ENCODE measurements at regions not wholly inside any gene's neighbourhood (a gene's known extent, or its start where the extent isn't known, plus 50 kb on each side); places are given as distances from the start of the nearest gene placed in this dataset.

- no peaks in the 10 kb centered on the region for H3K9me3 ChIP-seq (ENCODE audit: low read depth)
- H4K20me1 ChIP-seq (ENCODE audit: insufficient read depth, poor library complexity, severe bottlenecking) = no peaks in the 10 kb centered on the region
- no peaks in the 10 kb centered on the region for H3K27me3 ChIP-seq
- no peaks in the 10 kb centered on the region for H3K4me1 ChIP-seq (ENCODE audit: insufficient read depth)
- no peak overlapping the region for H2AFZ ChIP-seq
- H3K9me2 ChIP-seq (replicated peaks; ENCODE audit: insufficient read depth) = no peaks in the 10 kb centered on the region
- DNase-seq (ENCODE audit: low spot score) = no peak
- no peak overlapping the region for H3K4me3 ChIP-seq
- no peaks in the 10 kb centered on the region for H3K36me3 ChIP-seq (replicated peaks; ENCODE audit: insufficient read depth, low read depth)
- H3K27ac ChIP-seq = no peak overlapping the region
- no peaks in the 10 kb centered on the region for H3K79me2 ChIP-seq
- no peak overlapping the region for H3K4me2 ChIP-seq
- no peak for TF ChIP-seq EZH2phosphoT487 (IDR thresholded peaks at IDR 0.05; ENCODE audit: low read depth, severe bottlenecking, unreplicated experiment)
- TF ChIP-seq CTCF (IDR thresholded peaks at IDR 0.05; ENCODE audit: poor library complexity) = no peak
- no peak for TF ChIP-seq EZH2 (IDR thresholded peaks at IDR 0.05; ENCODE audit: borderline replicate concordance)
Observed at GRCh38 chr5:67732471-67732870, 483.1 kb upstream of the PIK3R1 start.

- H3K79me2 ChIP-seq = no peaks in the 10 kb centered on the region
- H3K4me1 ChIP-seq (ENCODE audit: insufficient read depth) = no peaks in the 10 kb centered on the region
- H4K20me1 ChIP-seq (ENCODE audit: insufficient read depth, poor library complexity, severe bottlenecking) = no peaks in the 10 kb centered on the region
- WGBS (ENCODE audit: low lambda C conversion rate, missing lambda C conversion rate) = 88% methylated on average over 2 of the region's 2 CpGs
- no peaks in the 10 kb centered on the region for H3K9me2 ChIP-seq (replicated peaks; ENCODE audit: insufficient read depth)
- no peaks in the 10 kb centered on the region for H3K9me3 ChIP-seq (ENCODE audit: low read depth)
- H3K27ac ChIP-seq = no peak overlapping the region
- no peak overlapping the region for H3K4me2 ChIP-seq
- no peak overlapping the region for H3K4me3 ChIP-seq
- TF ChIP-seq EZH2 (IDR thresholded peaks at IDR 0.05; ENCODE audit: borderline replicate concordance) (no peak), CTCF (IDR thresholded peaks at IDR 0.05; ENCODE audit: poor library complexity) (no peak), EZH2phosphoT487 (IDR thresholded peaks at IDR 0.05; ENCODE audit: low read depth, severe bottlenecking, unreplicated experiment) (no peak)
- H3K36me3 ChIP-seq (replicated peaks; ENCODE audit: insufficient read depth, low read depth) = no peaks in the 10 kb centered on the region
- no peaks in the 10 kb centered on the region for H3K27me3 ChIP-seq
- DNase-seq (ENCODE audit: low spot score) = no peak
- H2AFZ ChIP-seq = no peak overlapping the region
Observed at GRCh38 chr5:67731886-67732285, 483.7 kb upstream of the PIK3R1 start.

GRCh38 chr5:67730917-67731474, 484.6 kb upstream of the PIK3R1 start:
- WGBS (ENCODE audit: low lambda C conversion rate, missing lambda C conversion rate) = 72% methylated on average over 1 of the region's 1 CpG
- Histone ChIP-seq H3K4me3 (no peak overlapping the region), H3K9me3 (ENCODE audit: low read depth) (no peaks in the 10 kb centered on the region), H3K36me3 (replicated peaks; ENCODE audit: insufficient read depth, low read depth) (no peaks in the 10 kb centered on the region), H3K79me2 (no peaks in the 10 kb centered on the region), H4K20me1 (ENCODE audit: insufficient read depth, poor library complexity, severe bottlenecking) (no peaks in the 10 kb centered on the region), H3K27me3 (no peaks in the 10 kb centered on the region), H2AFZ (no peak overlapping the region), H3K9me2 (replicated peaks; ENCODE audit: insufficient read depth) (no peaks in the 10 kb centered on the region), H3K4me2 (no peak overlapping the region), H3K4me1 (ENCODE audit: insufficient read depth) (no peaks in the 10 kb centered on the region), H3K27ac (no peak overlapping the region)
- DNase-seq (ENCODE audit: low spot score) = no peak
- no peak for TF ChIP-seq CTCF (IDR thresholded peaks at IDR 0.05; ENCODE audit: poor library complexity)
- TF ChIP-seq EZH2 (IDR thresholded peaks at IDR 0.05; ENCODE audit: borderline replicate concordance) = no peak
- no peak for TF ChIP-seq EZH2phosphoT487 (IDR thresholded peaks at IDR 0.05; ENCODE audit: low read depth, severe bottlenecking, unreplicated experiment)

All from hepatocyte (in vitro differentiated cells).